HL-60/S4 treated with phorbol 12-myristate 13-acetate at 8.2 ng/mL for 4 days and 3 days (cell line): ENCODE measurements at regions not wholly inside any gene's neighbourhood (a gene's known extent, or its start where the extent isn't known, plus 50 kb on each side); places are given as distances from the start of the nearest gene placed in this dataset.

Source experiments
- in situ Hi-C: fragments of 300-500 bp; cut with MboI; formaldehyde crosslinking; loops from 2 replicates; pipeline ENCODE4 v1.15.0; 2022; ENCODE audit warnings: low sequenced_read_pairs

- in situ Hi-C loops = no loop called here
Measured at GRCh38 chr15:95903352-95903751, 427.1 kb upstream of the NR2F2 start.

GRCh38 chr15:95910643-95911212 is 419.8 kb upstream of the NR2F2 start:
- in situ Hi-C loops = no loop called here

- in situ Hi-C loops = no loop called here
Measured at GRCh38 chr15:95911570-95912279, 418.8 kb upstream of the NR2F2 start.

- in situ Hi-C loops = no loop called here
Measured at GRCh38 chr15:95912280-95912625, 418.2 kb upstream of the NR2F2 start.

GRCh38 chr15:95912728-95913127 is 417.8 kb upstream of the NR2F2 start:
- in situ Hi-C loops = no loop called here

GRCh38 chr15:95916568-95916967 is 413.9 kb upstream of the NR2F2 start:
- in situ Hi-C loops = no loop called here

- in situ Hi-C loops = no loop called here
Measured at GRCh38 chr15:95918525-95918924, 412.0 kb upstream of the NR2F2 start.

- in situ Hi-C loops = no loop called here
Measured at GRCh38 chr15:95919460-95919859, 411.0 kb upstream of the NR2F2 start.

- in situ Hi-C loops = no loop called here
Measured at GRCh38 chr15:95921404-95921803, 409.1 kb upstream of the NR2F2 start.

- in situ Hi-C loops = no loop called here
Measured at GRCh38 chr15:95922431-95922830, 408.1 kb upstream of the NR2F2 start.

GRCh38 chr15:95923792-95924191 is 406.7 kb upstream of the NR2F2 start:
- in situ Hi-C loops = no loop called here

- in situ Hi-C loops = no loop called here
Measured at GRCh38 chr15:95928822-95929221, 401.7 kb upstream of the NR2F2 start.

GRCh38 chr15:95929232-95929846 is 401.2 kb upstream of the NR2F2 start:
- in situ Hi-C loops = no loop called here

GRCh38 chr15:95930659-95931375 is 399.7 kb upstream of the NR2F2 start:
- in situ Hi-C loops = no loop called here

- in situ Hi-C loops = no loop called here
Measured at GRCh38 chr15:95931619-95932018, 398.9 kb upstream of the NR2F2 start.

- in situ Hi-C loops = no loop called here
Measured at GRCh38 chr15:95932141-95932540, 398.4 kb upstream of the NR2F2 start.

- in situ Hi-C loops = no loop called here
Measured at GRCh38 chr15:95932676-95933075, 397.8 kb upstream of the NR2F2 start.

GRCh38 chr15:95935852-95936251 is 394.6 kb upstream of the NR2F2 start:
- in situ Hi-C loops = no loop called here

- in situ Hi-C loops = no loop called here
Measured at GRCh38 chr15:95937128-95937528, 393.4 kb upstream of the NR2F2 start.

GRCh38 chr15:95940431-95940985 is 390.0 kb upstream of the NR2F2 start:
- in situ Hi-C loops = no loop called here

- in situ Hi-C loops = no loop called here
Measured at GRCh38 chr15:95944193-95944592, 386.3 kb upstream of the NR2F2 start.
